NCI-H2196 (cell line): ENCODE measurements at regions not wholly inside any gene's neighbourhood (a gene's known extent, or its start where the extent isn't known, plus 50 kb on each side); places are given as distances from the start of the nearest gene placed in this dataset.

Experiments
- DNase-seq: peaks from one replicate; lab custom pipeline; 2025; ENCODE audit not compliant: unreplicated experiment; lab: John Stamatoyannopoulos, UW

DNA sequence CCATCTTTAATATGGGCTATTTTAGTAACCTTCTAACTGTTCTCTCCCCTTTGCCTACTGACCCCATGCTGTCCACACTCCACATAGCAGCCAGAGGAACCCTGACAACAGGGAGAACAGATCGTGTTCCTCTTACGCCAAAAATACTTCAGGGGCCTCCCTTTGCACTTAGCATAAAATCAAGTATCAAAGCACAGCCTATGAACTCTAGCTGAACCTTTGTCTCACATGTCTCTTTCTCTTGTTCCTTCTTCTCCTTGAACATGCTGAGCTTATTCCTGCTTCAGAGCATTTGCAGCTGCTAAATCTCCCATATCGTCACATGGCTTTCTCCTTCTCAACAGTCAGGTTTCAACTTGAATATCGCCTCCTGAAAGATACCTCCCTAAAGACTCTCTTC, 698.8 kb upstream of the C9orf72 start:
- no peak for DNase-seq

DNA sequence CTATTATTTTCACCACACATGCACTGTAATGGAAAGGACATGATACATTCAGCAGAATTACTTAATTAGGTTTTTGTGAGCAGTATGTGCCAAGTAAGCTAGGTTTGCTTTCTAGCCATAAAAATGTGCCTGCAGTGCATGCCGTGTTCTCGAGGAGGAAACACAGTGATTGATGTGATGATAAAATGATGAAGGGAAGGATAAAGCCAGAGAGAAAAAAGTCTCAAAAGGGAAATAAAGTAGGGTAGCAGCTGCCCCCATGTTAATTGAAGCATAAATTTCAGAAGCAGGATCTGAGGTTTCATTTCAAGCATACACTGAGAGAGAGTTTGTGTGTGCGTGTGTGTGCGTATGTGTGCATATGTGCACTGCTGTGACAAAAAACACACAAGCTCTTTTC, 714.2 kb upstream of the C9orf72 start:
- DNase-seq, result no peak

DNA sequence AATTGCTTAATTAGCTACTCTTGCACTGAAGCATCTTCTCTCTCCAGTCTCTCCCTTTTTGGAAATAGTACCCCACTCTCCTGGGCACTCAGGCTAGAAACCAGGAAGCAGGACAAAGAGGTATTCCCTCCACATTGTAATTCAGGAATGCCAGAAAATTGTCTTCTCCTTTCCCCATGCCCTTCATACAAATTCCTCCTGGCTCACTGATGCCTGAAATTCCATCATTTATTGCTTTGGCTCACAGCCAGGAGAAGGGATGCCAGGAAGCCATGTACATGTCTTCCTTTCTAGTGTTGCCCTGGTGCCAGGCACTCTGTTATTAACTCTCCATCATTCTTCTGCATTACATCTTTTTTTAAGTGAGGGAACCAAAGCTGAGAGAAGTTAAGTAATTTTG, 716.5 kb upstream of the C9orf72 start:
- no peak for DNase-seq

DNA sequence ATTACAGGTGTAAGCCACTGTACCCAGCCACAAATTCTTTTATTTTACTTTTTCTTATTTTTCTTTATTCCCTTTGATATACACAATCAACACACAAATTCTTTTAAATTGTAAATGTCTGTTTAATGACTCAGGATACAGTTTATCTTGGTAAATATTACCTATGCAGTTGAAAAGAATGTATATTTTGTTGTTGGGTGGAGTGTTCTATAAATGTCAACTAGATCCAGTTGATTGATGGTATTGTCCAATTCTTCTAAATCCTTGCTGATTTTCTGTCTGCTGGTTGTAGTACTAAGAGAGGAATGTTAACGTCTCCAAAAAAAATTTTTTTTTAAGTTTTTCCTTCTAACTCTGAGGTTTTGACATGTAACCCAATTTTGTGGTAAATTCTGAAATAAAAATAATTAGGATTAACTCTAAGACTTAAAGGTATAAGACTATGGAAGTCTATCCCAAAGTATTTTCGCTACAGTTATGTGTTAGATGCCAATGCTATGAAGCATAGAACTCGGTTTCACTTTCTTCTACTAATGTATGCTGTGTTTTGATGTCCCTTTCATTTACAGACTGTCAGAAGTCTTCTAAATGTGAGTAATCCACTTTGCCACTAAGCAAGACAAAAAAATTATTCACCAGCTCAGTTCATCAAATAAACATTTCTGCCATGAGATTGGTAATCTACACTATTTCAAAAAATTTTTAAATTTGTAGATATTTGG, 720.2 kb upstream of the C9orf72 start:
- DNase-seq, result no peak

DNA sequence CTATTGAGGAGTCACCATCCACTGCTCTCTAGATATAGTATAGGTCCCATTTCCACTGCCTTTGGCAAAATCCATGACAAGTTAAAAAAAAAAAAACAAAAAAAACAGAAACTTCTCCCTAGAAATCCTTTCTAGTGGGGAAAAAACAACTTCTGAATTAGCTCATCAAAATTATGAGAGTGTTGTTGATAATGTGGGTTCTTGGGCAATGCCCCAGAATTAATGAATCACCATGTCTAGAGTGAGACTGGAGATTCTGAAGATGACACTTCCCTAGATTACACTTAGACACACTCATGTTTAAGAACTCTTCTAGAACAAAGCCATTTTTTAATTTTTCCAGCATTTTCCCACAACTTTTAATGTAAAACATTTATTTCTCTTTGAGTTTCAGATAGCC, 728.0 kb upstream of the C9orf72 start:
- DNase-seq, result no peak

DNA sequence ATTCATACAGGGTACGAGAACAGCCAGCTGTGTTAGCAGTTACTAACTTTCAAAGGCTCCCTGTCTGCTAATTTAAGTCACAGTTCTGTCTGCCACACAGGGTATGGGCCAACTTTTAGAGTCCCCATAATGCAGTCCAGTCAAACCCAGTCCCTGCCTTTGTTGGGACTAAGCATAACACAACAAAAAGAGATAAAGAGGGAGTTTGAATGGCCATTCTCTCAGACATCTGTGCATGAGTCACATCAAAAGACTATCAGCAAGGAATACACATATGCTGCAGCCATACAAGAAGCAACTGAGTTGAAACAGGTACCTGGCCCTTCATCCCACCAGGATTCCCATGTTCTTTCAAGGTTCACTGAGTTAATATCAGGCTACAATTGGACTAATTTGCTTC, 744.5 kb upstream of the C9orf72 start:
- DNase-seq, result no peak

DNA sequence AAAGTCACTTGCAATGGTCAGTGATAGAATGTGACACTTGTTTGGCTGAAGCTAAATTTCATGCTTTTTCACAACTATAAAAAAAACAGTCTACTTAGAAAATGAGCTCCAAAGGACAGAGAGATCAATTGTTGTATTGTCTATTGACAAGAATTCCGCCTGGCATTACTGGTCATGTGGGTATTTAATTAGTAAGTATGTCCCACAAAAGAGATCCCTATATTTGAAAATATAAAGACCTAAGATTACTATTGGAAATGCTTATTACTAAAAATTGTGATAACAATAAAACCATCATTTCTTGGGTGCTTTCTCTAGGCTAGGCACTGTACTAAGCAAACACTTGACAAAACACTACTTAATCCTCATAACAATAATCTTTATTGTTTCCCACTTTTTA, 745.2 kb upstream of the C9orf72 start:
- DNase-seq, result no peak

DNA sequence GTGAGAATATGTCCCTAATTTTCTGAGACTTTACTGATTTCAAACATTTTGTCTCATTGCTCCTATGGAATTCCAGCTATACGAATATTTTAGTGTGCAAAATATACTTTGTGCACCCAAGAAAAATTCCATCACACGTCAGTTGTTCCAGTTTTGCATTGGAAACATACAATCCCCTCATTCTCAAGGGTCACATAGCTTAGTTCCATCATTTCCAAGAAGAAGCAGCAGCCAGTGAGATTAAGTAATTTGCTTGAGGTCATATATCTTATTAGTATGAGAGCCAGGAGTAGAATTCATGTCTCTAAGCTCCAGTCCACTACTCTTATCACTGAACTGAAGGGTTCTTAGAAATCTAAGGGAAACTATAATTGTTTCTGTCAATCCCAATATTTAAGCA, 746.7 kb upstream of the C9orf72 start:
- no peak for DNase-seq

DNA sequence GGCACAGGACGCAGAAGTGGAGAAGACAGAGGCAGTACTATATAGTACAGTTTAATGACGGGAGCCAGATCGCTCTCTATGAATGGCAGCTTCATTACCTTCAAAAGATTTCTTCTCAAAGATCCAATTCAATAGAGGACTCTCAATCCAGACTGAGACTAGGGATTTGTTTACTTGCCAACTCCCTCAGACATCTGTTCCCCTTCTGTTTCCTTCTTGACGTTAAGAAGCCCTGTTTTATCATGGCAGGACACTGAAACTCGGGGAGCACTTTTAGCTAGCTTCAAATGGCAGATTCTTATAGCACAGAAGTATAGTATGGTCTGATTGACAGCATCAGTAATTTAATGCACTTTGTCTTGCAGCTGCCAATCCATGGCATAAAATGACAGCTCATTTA, 747.3 kb upstream of the C9orf72 start:
- DNase-seq, result no peak

DNA sequence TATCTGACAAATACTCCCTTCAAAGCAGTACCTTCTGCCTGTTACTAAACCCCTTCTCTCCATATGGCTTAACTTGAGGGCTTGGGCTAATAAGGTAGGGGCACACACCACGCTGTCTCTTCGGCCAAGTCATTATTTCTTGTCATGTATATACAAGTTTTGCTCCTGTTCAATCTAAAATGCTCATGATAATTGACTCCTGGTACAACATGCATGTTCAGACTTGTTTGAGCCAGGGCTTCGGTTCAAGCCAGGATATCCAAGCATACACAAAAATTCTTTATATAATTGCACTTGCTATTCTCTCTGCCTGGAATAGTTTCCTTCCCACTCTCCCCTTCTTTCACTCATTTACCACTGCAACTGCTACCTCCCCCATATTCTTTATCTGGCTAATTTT, 756.0 kb upstream of the C9orf72 start:
- DNase-seq, result no peak

DNA sequence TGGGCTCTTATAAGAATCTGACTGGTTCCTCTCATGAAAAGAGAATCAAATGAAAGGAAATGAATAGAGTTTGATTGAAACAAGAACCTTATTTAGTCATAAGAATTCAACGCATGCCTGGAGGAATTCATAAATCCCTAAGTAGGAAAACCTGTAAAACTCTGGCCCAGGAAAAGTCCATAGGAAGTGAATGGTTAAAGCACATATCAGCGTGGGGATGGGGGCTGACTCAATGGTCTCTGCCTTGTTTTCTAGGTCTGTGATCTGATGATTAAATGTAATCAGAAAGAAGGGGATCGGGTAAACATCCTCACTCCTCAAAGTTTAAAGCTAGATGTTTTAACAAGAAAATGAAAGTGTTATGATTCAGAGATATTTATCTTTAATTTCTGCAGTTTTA, 759.4 kb upstream of the C9orf72 start:
- DNase-seq, result no peak

DNA sequence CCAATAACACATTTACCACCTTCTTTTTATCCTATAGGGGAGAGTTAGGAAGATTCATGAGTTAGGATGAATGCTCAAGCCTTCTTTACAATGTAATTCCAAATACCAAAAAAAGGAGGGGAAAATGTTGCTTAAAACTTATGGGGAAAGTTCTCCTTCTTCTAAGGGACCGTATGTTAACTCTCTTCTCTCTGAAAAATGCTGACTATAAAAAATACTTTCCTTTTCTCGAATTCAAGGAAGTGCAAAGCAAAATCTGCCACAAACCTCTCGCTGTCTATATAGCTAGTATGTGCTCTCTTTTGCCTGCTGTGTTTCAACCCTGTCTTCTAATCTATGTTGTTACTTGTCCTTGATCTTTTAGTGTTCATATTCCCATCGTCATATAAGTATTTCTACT, 768.6 kb upstream of the C9orf72 start:
- no peak for DNase-seq

DNA sequence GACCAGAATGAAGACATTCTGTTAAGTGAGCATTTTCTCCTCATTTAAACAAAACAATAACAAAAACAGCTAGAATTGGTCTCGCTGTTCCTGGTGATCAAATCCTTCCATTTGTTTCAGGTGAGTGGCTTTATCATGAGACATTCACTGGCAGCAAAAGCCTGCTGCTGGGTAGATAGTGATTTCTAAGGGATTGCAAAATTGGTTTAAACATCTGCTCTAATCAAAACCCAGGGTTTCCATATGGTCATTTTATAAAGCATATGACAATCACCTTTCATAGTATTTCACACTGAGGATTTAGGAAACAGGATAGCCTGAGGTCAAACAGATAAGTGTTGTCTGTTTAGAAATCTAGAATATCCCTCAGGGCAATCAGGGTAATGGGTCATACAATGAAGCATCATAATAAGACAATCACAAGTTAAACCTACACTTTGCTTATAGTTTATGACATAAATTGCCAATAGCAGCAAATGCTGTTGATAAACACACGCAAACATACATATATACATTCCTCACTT, 769.6 kb upstream of the C9orf72 start:
- no peak for DNase-seq

DNA sequence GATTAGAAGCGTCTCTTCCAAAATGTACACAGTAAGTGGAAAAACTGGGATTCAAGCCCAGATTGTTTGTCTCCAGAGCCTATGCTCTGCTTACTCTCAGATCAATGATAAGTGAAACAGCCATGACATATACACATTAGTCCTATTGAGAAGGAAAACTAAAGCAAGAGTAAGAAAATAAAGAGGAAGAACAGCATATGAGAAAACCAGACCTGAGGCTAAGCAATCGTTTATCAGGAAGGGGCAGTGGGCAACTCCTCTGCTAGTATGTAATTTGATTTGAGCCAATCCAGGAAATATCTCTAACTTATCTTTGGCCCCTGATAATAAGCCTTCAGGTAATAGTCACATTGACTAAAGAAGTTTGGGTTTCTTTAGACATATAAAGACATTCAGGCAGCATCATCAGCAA, 789.9 kb upstream of the C9orf72 start:
- no peak for DNase-seq

DNA sequence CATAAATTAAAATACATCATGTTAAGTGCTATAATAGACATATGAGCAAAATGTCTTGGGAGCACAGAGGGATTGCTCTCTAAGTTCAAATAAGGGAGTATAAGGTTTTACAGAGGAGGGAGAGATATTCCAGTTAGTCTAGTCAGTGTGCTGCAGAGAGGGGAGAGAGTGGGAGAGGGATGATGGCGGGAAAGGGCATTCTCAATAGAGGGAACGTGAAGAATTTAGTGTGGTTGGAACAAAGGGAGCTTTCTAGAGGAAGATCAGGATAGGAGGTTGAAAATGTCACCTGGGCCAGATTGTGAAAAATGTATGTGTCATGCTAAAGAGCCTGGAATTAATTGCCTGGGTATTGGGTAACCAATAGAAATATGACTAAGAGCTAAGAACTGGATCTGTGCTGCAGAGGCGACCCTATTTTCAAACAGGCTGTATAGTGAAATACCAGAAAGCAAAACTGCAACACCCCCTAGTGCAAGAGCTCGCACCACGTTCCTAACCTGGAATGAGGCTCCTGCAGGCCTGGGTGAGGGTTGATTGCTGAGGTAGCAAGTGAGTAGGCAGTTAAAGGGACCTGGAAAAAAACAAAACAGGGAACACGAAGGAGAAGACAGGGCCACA, 791.8 kb upstream of the C9orf72 start:
- no peak for DNase-seq

DNA sequence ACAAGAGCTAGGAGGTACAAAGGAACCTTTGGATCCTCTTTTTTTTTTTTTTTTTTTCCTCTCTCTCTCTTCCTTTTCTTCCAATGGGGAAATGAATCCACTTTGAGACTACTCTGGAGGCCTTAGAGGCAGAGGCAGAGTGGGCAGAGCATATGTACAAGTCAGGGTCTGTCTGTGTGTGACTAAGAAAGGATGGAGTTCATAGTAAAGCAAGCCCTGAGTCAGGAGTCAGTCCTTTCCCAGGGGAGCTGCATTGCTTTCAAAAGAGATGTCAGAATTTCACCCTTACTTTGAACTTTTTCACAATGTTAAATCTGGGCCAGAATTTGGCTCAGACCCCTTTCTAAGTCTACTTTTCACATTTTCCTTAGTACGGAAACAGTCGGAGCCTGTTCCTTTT, 792.4 kb upstream of the C9orf72 start:
- no peak for DNase-seq

DNA sequence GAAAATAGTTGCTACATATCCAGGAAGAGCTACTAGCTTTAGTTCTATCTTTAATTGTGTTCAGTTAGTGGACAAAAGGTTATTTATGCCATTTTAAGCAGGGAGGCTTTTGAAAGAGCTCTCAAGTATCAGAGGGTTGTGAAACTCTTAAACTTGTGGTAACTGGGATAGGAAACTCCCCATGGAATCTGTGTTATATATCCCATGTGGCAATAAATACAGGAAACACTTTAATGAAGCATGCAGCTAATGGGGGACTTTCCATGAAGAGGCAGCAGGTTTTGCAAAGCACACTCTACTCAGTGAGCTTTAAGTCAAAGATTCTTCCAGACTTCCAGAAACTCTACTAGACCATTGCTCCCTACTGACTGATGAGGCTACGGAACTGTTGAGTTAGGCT, 805.0 kb upstream of the C9orf72 start:
- DNase-seq, result no peak

DNA sequence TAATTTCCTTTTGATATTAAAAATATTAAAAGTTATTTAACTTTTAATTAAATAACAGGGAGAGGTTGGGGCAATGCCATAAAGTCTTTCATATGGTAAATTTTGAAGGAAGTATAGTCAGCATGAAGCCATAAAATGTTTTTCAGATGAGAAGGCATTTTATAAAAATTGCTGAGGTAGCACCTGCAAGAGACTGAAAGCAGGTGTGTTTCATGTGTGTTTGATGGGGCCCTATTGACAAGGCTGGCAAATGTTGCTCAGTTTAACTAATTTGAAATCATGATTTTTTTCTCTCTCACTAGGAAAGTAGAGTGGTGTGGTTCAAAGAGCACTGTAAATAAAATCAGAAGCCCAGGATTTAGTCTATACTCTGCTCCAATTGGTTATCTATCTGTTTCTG, 805.8 kb upstream of the C9orf72 start:
- no peak for DNase-seq

DNA sequence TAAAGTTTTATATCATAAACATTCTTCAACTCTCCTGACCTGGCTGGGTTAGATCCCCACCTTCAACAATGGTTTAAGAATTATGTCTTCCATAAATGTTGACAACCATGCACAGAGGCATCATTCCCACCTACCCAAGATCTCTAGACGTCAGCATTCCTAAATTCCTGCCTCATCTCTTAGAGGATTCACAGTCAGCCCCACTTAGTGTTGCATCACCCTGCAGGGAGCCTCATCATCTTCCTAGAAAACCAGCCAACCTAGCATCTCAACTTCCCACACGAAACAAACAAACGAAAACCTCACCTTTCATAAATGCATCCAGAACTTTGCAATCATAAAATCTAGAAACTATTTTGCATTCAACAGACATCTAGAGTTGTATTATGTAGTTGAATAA, 816.1 kb upstream of the C9orf72 start:
- DNase-seq, result no peak

DNA sequence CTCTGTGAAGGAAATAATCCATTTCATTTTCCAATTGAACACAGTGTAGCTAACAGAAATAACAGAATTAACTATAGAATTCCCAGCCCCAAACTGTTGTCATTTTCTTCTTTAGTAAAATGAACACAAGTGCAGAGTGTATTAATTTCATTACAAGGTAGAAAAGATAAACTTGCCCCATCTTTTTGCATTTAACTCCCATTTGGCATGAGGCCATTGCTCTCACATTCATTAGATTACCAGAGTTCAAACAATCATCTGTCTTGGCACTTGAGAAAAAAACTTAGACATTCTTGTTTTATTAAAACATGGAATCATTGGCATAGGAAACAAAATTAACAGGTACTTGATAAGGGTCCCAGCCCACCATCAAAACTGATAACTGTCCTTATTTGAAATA, 821.5 kb upstream of the C9orf72 start:
- DNase-seq, result no peak

DNA sequence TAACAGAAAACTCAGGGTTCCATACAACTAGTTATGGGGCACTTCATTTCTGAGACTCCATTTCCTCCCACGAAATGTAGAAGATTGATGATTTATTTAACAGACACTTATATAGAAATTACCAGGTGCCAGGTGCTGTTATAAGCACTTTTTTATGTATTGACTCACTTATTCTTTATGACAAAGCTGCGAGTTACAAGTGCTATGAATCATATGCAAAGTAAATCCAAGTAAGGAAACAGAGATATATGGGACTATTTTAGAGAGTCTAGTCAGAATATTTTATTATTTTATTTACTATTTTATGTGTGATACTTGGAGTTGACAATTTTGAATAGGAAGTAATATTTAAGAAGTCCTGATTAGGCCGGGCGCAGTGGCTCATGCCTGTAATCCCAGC, 822.8 kb upstream of the C9orf72 start:
- no peak for DNase-seq

DNA sequence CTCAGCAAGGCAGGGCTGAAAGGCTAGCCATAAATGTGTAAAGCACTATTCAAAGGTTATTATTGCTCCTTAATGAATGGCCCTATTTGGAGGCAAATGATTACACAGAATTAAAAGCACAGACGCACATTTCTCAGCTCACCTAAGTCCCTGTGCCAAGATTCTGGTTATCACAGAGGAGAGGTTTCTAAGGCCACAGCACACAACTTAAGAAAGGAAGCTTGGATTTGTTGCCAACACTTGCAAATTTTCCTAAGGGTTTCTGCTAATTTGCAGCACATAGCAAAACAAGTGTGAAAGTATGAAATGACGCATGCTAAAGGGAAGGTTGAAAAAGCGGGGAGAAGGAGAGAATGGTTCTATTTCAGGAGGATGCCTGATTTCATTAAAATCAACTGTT, 834.1 kb upstream of the C9orf72 start:
- no peak for DNase-seq

DNA sequence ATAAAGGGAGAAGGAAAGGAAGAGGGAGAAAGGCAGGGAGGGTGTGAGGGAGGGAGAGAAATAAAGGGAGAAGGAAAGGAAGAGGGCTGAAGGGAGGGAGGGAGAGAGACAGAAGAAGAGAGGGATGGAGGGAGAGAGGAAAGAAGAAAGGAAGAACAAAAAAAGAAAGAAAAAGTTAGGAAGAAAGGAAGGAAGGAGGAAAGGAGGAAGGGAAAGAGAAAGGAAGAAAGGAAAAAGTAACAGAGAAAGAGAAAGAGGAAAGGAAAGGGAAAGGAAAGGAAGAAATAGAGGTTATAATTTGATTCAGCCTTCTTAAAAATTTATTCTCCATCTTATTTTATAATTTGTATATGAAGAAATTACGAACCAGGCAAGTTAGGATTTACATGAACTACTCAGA, 836.6 kb upstream of the C9orf72 start:
- DNase-seq, result no peak
